CD4-positive, alpha-beta T cell treated with Interleukin-4 for 4 hours (primary cell): ENCODE measurements at regions not wholly inside any gene's neighbourhood (a gene's known extent, or its start where the extent isn't known, plus 50 kb on each side); places are given as distances from the start of the nearest gene placed in this dataset.

ENCODE experiments used
- DNase-seq: peaks from one replicate; pipeline ENCODE4 v3.0.0-alpha.2; 2020

DNA sequence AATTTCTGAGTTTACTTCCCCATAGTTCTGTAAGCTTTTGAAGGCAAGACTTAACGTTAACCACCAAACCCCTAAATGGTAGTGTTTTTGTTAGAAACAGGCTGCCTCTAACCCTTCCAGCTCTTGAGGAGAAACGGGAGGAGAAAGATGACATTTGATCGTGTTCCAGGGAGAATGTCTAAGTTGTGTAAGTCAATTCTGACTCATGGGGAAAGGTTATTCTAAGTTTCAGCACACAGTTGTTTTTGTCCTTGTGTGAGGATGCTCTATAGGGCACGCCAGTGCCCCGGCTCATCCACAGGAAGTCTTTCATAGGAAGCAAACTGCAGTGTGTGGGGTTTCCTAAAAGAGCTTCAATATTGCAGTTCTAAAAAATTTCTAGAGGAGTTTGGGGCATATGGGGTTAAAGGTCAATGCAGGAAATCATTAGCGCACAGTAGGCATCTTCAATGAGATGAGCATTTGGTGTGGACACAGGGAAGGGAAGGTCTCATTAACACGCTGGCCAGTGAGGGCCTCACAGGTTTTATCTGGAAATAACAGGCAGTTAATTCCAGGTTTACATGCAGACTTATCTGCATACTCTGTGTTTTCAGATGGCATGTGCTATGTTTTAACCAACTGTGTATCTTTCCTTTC, 638.2 kb upstream of the IGFBP3 start:
- DNase-seq: no peak

DNA sequence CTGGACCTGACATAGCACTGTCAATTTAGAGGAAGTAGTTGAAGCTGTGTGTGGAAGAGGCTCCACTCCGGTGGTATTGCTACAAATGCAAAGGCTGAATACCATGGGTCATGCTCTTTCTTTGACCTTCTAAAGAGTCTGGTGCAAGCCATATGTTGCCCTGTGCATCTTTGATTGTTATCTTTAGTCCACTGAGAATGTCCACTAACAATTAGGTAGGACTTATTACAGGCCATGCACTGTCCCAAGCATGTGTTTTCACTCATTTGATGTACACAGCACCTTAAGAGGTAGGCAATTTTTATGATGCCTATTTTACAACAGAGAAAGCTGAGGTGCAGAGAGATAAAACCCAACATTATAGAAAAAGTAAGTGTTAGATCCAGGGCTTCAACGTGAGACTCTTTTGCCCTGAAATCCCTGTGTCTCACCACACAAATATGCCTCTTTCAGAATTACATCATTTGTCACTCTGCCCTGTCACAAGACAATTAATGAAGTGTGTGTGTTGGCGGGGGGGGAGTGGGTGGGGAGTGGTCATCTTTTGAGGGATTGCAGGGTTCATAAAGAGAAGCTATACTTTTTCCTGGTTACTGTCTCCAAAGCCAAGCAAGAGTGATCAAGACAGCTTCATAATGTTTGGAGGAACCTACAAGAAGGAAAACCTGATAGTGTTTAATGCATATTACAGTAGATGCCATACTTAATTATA, 637.6 kb upstream of the IGFBP3 start:
- DNase-seq: no peak

DNA sequence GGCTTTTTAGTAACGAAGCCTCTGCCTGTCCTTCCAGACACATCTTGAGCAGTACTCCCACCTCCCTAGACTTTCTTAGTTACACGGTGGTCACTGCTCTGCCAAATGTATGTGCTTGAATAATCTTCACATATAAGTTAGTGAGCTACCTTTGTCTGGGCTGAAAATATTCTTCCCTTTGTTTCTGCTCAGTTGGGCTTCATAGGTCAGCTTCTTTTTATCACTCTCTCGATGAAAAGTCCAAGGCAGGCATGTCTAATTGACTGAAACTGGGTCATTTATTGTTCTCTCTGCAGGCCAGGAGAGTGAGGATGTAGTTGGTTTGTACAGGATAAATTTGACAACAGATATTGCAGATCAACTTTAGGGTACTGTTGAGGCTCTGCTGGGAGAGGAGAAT, 636.7 kb upstream of the IGFBP3 start:
- no peak for DNase-seq

DNA sequence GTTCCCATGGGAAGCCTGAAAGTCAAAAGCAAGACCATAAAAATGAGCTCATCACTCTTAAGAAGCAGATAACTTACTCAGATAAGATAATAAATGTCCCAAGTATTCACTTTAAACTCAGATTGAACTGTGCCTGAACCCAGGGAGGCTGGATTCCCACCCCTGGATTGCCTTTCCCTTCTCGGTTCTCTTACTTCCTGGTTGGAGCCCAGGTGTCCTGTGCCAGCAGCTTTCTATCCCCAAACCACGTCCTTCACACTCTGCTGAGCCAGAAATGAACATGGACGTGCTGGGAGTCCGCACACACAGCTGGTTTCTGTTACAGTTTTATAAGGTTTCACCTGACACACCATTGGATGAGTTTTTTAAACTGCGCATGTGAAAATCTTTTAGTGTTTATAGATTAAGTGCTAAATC, 636.2 kb upstream of the IGFBP3 start:
- DNase-seq: no peak

DNA sequence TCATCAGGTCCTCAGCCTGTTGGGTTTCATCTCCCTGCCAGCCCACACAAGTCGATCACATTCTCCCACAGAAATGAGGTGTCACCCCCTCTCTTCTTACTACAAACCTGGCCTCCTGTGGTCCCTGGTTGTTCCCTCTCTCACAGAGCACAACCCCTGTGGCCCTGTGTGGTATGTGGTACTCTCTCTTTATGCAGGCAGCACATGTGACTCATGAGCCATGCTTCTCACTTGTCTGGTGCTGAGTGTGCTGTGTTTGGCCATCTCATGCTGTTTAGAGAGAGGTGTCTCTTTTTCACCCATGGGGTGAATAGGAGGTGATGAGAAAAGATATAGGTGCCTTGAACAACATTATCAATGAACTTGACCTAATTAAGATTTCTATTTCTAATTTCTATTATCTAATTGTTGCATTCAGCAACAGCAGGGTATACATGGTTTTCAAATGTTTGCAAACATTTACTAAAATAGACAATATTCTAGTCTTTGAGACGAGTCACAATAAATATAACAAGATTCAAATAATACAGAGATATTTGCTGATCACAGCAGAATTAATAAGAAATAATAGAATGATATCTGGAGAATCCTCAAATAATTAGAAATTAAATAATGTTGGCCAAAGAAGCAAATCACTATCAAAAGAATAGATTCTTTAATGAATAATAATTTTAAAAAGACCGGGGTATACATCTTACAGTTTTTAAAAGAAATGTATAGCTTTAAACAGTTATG, 633.8 kb upstream of the IGFBP3 start:
- DNase-seq: no peak

DNA sequence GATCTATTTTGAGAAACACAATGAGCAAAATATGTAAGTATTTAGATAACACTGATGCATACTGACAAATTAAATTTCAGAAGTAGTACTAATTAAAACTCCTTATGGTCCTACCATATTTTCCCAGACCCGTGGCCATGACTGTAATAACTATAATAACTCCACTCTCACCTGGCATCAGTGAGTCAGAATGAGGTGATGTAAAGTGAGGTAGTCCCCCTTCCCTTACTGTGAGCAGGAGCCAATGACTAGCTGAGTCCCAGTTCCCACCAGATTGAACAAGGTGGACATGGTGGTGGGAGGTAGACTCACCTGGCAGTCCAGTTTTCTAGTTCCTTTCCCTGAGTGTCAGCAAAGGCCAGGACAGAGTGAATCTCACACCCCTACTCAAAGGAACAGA, 630.5 kb upstream of the IGFBP3 start:
- no peak for DNase-seq

DNA sequence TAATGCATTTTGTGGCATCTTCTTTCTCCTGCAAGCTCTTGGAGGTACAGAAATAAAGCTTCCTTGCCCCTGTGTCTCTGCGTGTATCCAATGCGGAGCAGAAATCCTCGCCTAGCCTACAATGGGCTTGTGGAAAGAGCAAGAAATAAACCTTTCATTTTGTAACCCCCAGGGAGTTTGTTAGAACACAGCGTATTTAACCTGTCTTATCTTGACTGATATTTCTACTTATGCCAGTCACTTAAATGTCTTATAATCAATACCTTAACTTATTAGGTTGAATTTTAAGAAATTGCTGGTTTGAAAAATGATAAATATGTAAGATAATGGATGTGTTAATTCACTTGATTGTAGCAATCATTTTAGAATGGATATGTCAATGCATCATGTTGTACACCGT, 629.8 kb upstream of the IGFBP3 start:
- DNase-seq: no peak

DNA sequence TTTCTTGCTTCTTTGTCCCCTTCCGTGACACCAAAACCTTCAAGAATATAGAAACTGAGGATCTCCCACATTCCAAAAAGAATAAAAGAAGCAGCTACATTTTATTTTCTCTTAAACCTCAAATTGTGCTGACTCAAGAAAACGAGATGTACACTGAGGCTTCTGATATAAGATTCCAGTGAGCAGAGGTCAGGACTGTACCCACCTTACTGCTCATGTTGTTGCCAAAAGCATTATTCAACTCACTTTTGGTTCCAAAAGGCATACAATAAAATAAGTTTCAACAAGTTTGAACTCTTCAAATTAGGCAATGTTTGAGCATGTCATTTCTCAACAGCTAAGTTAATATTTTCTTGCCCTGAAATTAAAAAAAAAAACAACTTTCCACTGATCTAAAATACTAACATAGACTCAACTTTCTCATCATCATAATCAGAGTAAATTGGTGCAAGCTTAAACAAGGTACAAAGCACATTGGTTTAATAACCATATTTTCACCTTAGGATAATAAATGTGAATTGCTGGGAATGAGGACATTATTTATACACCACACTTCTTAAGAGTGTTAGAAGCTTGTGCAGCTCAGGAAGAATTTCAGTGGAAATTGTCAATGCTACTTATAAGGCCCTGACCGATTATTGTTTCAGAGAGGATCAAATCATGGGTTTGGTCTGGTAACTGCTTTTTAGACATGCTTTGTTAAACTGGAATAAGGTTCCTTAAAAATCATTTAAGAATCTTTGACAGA, 629.0 kb upstream of the IGFBP3 start:
- no peak for DNase-seq

DNA sequence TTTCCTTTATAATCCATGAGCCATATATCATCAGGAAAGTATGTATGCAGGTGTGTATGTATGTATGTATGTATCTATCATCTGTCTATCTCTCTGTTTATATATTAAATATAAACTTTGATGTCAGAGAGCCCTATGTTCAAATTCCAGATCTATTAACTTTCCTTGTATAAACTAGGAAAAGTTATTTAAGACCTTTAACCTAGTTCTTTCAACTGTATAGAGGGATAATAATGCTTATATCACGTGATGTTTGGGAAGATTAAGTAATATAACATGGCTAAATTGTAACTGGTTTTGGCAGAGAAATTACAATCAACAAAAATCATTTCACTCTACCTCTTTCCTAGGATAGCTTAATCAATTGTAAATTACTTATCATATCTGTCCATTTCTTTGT, 628.3 kb upstream of the IGFBP3 start:
- no peak for DNase-seq

DNA sequence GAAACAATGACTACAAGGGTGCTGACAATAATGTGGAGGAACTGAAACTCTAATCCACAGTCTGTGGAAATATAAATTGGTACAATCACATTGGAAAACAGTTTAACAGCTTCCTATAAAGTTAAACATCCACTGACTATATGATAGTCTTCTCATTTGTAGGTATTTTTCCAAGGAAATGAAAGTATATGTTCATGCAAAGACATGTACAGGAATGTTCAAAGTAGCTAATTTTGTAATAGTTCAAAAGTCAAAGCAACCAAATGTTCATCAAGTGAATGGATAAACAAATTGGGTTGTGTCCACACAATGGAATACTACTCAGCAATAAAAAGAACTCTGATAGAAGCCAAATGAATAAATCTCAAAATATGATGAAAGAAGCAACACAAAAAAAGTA, 626.0 kb upstream of the IGFBP3 start:
- DNase-seq: no peak

DNA sequence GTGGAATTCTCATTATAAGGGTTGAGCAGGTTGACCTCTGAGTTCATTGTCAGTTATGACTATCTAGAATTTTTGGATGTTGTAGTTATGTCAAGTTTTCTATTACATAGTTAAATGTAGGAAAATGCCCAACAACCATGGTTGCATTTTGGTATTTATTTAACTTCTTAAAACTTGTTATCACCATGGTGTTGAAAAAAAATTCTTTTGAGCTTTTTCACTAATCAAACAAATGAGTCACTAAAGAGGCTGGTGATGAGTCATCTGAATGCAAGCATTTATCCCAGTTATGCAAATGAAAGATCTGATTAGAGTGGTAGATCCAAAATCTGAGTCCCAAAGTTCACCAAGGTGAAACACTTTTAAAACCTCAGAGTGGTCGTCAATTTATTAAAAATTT, 624.7 kb upstream of the IGFBP3 start:
- no peak for DNase-seq

DNA sequence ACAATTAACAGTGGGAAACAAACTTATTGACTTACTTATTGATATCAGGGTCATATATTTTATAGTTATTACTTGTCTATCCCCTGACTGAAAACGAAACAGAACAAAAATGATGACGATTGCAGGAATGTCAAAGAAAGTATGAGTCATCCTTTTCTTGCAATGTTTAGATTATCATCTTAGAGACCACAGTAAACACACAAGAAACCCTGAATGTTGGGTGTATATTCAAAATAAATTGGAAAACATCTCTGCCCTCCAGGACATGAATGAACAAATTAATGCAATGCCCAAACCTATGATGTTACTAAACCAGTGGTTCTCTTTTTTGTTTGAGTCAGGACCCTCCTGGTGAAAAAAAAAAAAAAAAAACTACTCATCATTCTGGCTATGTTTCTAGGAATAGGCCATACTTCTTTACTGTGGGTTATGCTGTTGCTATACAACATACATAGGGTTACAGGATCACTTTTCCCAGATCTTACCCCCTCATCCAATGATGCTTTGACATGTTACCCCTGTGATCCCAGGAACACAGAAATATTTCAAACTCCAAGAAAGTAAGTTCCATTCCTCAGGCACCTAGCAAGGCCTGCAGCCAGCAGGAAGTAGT, 623.4 kb upstream of the IGFBP3 start:
- no peak for DNase-seq

DNA sequence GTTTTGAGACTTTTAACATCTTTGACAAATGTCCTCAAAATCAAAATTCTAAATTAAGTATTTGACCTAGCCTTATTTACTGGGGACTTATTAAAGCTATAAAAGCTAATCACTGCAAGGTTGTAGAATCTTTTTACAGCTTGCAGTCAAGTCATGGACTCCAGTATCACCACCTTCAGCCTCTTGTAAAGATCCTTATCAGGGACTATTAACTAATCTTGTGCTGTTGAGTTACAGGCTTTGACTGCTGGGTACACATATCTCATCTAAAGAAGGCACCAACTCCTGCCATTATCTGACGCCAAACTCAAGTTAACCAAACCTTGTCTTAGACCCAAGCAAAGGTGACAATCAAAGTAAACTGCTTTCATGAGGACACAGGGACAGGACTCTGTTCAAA, 621.0 kb upstream of the IGFBP3 start:
- no peak for DNase-seq

DNA sequence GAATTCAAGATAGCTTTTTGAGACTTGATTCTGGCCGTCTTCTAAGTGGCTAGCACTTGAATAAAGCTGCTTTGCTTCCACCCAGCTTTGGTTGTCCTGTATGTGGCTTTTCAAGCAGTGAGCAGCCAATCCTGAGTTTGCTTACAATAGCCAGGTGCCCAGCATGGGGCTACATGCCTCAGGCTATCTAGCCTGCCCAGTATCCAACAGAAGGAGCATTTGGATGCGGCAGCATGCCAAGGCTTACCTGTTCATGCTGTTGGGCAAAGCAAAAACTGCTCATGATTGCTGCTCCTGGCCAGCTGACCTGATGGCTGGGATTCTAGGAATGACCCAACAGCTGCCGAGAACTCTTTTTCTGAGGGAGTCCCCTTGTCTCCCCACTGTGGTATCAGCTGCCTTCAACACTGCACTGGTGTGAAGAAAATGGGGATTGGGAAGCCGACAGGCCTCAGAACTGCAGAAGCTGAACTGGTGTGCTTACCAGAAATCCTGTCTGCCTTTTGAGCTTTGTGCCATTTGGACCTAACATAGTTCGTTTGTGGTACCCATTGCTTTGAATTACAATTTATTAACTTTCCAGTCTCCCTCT, 618.9 kb upstream of the IGFBP3 start:
- DNase-seq: no peak

DNA sequence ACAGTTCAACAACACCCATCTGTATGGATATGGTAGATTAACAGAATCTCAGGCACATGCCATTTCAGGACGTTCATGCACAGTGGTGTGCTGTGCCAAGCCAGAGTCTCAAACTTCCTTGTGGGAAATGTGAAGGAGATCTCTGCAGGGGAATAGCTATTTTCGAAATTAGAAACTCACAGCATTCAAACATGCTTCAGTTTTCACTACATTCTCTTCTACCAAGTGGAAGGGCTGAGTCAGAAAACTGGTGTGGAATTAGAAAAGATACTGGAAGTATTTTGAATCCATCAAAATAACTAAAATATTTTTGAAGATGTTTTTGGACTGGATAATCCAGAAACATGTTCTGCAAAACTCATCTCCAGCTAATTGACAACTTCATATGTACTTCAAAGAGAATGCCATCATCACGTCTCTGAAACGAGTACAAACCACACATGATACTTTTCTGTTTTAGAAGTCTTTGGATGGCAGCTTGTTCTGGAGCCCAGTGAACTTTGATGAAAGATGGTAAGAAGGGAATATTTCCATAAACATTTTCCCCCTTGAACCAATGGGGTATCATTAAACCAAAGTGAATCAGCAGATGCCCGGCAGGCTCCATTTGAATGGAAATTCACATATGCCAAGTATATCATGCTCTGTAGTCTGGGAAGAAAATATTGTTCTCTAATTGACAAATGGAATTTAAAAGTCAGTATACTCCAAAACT, 616.3 kb upstream of the IGFBP3 start:
- no peak for DNase-seq

DNA sequence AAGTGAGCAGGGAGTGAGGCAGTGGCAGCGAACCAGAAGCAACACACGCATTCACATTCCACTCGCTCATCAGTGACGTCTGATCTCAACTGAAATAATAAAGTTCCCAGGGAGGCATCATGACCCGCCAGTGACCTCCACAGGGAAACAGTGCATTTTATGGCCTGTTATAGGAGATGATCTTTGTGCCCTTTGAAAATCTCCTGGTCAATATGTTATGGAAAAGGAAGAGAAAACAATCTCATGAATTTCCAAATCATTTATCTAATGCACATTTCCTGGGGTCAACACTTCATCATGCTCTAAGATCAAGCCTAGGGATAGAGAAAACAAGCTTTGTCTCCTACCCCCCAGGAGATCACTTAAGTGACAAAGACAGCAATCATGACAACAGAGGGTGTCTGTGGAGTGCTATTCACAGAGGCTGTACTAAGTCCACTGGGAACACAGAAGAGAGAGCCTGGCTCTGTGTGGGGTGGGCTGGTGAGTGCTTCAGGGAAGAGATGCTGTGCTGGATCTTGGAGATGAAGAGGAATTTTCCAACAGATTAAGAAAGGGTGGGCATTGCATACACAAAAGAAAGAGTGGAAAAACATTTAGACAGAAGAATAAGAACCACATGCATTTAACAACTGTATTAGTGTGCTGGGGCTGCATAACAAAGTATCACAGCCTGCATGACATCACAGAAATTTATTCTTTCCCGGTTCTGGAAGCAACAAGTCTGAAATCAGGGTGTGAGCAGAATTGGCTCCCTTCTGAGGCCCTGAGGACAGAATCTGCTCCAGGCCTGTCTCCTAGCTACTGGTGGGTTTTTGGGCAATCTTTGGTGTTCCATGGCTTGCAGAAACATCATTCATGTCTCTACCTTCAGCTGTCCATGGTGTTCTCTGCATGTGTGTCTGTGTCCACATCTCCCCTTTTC, 613.9 kb upstream of the IGFBP3 start:
- DNase-seq: no peak

DNA sequence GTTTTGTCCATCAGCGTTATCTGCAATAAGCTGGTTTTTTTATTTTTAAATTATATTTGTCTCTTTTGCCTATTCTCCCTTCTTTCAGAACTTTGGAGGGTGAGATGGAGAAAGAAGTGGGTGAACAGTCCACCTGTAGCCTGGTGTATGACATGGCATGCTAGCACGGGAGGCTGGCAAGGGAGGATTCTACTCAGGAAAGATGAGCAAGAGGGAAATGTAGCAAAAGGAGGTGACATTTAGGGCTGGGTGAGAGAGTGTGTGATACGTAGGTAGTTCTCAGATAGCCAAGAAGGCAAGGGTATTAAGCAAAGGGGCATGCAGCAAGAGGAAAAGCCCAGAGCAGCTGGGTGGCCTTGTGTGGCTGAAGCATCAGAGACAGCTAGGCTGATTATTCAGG, 612.9 kb upstream of the IGFBP3 start:
- DNase-seq: no peak

DNA sequence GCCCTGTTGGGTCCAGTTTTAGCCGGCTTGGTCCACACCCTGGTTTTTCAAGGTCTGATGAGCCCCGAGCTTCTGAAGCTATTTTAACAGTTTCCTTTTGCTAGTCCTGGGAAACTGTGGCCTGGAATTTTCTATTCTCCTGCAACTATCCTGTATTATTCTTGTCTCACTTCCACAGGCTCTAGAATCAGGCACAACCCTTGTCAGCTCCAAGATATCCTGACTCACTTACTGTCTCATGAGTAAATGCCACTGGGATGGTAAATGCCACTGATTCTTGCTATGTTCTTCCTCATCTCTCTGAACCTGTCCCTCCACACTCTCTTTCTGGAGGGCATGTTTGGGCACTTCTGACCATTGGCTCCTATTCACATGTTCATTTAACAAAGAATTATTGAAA, 611.5 kb upstream of the IGFBP3 start:
- no peak for DNase-seq

DNA sequence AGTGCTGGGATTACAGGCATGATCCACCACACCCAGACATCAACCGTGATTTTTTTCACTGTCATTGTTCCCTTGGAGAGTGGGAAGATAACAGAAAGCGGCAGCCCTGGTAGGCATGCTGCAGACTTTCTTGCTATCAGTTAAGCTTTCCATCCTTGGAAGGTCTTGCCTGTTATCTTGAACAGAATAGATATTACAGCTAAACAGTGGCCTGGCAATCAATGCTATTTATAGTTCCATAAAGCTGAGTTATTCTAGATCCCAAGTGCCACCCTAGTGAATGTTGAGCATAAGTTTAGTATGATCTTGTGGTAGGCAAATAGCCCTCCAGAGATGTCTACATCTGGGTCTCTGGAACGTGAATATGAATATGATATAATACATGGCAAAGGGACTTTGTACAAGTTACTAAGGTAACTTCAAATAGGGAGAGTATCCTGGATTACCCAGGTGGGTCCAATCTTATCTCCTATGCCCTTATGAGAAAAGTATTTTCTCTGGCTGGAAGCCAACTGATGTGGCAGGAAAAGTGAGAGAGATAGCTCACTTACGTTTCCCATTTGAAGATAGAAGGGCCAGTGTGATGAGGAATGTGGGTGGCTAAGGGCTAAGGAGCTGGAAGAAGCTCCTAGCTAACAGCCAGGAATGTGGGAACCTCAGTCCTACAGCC, 609.1 kb upstream of the IGFBP3 start:
- DNase-seq: no peak

DNA sequence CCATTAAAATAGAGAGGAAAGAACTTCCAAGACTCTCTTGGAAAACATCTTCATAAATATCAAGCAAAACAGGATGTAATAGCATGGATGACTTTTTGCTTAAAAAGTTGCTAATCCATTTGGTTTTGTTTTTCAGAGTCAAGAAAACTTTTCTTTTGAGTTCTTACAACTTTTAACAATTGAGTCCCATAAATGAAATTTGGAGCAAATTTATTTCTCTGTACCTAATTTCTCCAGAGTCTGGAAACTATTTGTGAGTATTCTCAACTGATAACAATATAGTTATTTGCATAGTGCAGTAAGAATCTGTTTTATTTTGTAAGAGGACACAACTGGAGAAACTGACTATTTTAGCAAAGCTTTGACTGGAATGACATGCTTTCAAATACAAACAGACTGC, 606.3 kb upstream of the IGFBP3 start:
- DNase-seq: no peak
